MM.1S (cell line): ENCODE measurements at regions not wholly inside any gene's neighbourhood (a gene's known extent, or its start where the extent isn't known, plus 50 kb on each side); places are given as distances from the start of the nearest gene placed in this dataset.

ENCODE experiments used
- EZH2 ChIP-seq: fragments of 300-600 bp; sonication (generic); optimal IDR thresholded peaks from 2 replicates; pipeline ENCODE3; 2017; ENCODE audit warnings: low read depth, mild to moderate bottlenecking, antibody characterized with exemption, low read length, mixed read lengths
- EZH2phosphoT487 ChIP-seq: fragments of 300-600 bp; sonication (generic); IDR thresholded peaks from 2 replicates; pipeline ENCODE4 v1.6.1; 2018; ENCODE audit warnings: antibody characterized with exemption, low read length
- TF ChIP-seq, protein P1 (sequence below): fragments of 300-600 bp; sonication (generic); IDR thresholded peaks from 2 replicates; pipeline ENCODE4 v1.5.1; 2016; ENCODE audit warnings: antibody characterized with exemption, low read length, mixed read lengths

DNA sequence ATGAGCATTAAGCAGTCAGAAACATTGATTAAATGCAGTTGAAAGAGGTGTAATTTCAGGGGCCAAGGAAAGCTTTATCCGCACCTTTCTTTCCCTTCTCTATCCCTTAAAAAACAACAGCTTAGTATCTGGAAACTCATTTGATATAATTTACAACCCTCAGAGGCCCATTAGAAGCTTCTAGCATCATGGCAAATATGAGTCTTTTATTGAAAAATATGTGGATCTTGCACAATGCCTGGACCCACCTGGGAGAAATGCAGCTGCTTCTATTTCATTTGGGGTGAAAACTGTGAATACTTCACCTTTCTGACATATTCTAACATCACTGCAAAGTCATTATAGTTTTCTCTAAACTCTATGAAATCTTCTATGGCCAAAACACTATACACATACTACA, 492.2 kb upstream of the PSMD7 start:
- TF ChIP-seq, protein P1, sequence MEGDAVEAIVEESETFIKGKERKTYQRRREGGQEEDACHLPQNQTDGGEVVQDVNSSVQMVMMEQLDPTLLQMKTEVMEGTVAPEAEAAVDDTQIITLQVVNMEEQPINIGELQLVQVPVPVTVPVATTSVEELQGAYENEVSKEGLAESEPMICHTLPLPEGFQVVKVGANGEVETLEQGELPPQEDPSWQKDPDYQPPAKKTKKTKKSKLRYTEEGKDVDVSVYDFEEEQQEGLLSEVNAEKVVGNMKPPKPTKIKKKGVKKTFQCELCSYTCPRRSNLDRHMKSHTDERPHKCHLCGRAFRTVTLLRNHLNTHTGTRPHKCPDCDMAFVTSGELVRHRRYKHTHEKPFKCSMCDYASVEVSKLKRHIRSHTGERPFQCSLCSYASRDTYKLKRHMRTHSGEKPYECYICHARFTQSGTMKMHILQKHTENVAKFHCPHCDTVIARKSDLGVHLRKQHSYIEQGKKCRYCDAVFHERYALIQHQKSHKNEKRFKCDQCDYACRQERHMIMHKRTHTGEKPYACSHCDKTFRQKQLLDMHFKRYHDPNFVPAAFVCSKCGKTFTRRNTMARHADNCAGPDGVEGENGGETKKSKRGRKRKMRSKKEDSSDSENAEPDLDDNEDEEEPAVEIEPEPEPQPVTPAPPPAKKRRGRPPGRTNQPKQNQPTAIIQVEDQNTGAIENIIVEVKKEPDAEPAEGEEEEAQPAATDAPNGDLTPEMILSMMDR: no peak
- TF ChIP-seq EZH2: no peak
- TF ChIP-seq EZH2phosphoT487: no peak
